GM12878 (cell line): ENCODE measurements at regions not wholly inside any gene's neighbourhood (a gene's known extent, or its start where the extent isn't known, plus 50 kb on each side); places are given as distances from the start of the nearest gene placed in this dataset.

Experiments used
- ATAC-seq: fragments of 200-7000 bp; cut with Tn5 transposase; 3 replicates; pipeline ENCODE4 v1.9.1; 2020; ENCODE audit warnings: mild to moderate bottlenecking, moderate library complexity
- BruUV-seq: library from RNA; stranded (reverse); fragments of 400-500 nt; replicated peaks from 2 replicates; lab custom pipeline; 2021; lab: Mats Ljungman, UMichigan
- CTCF ChIA-PET: fragments of 300-600 bp; sonication (Branson Sonifier 250); formaldehyde crosslinking; extraction: SDS; loops from one replicate; lab custom pipeline; 2021; ENCODE audit warnings: inconsistent platforms; lab: Yijun Ruan, JAX
- POLR2A ChIA-PET: fragments of 350-600 bp; formaldehyde crosslinking; extraction: SDS; loops from one replicate; lab custom pipeline; 2021; ENCODE audit warnings: inconsistent platforms; lab: Charles Lee
- RAD21 ChIA-PET: fragments of 300-600 bp; sonication (Branson Sonifier 250); formaldehyde crosslinking; loops from one replicate; lab custom pipeline; 2023; ENCODE audit warnings: antibody characterized with exemption; ENCODE audit not compliant: unreplicated experiment; lab: Charles Lee
- SMC1A ChIA-PET: fragments of 300-600 bp; sonication (Branson Sonifier 250); formaldehyde crosslinking; loops from one replicate; lab custom pipeline; 2023; ENCODE audit not compliant: unreplicated experiment, uncharacterized antibody; lab: Charles Lee
- DNase-seq: peaks from one replicate; pipeline ENCODE4 v3.0.0-alpha.2; 2011; ENCODE audit warnings: low read depth, low spot score
- FAIRE-seq: peaks from 3 replicates; lab custom pipeline; 2011; peaks lifted over from hg19 to GRCh38; lab: Jason Lieb, UNC
- H2AFZ ChIP-seq: 2 replicates; pipeline ENCODE4 v1.6.0; 2011; ENCODE audit warnings: low read depth, low read length, control low read depth; ENCODE audit not compliant: control insufficient read depth
- H3K27ac ChIP-seq: 2 replicates; pipeline ENCODE4 v1.5.1; 2011; ENCODE audit warnings: control low read depth; ENCODE audit not compliant: control insufficient read depth, insufficient read depth
- H3K27me3 ChIP-seq, 2 experiments: replicated peaks in 1 of 2; 2 replicates each; pipeline versions ENCODE4 v1.6.0 to v1.6.1; 2011; ENCODE audit warnings: low read length in 1 of 2; ENCODE audit not compliant: control insufficient read depth in 2 of 2, insufficient read depth in 2 of 2
- H3K36me3 ChIP-seq, 2 experiments: 2 replicates each; pipeline ENCODE4 v1.5.1; 2011; ENCODE audit warnings: low read length in 1 of 2; ENCODE audit not compliant: control insufficient read depth in 2 of 2, insufficient read depth in 2 of 2
- H3K4me1 ChIP-seq: 2 replicates; pipeline ENCODE4 v1.6.1; 2011; ENCODE audit warnings: mild to moderate bottlenecking, low read length, moderate library complexity, mixed read lengths; ENCODE audit not compliant: control insufficient read depth, insufficient read depth
- H3K4me2 ChIP-seq: 2 replicates; pipeline ENCODE4 v1.6.0; 2011; ENCODE audit warnings: control low read depth; ENCODE audit not compliant: control insufficient read depth, insufficient read depth
- H3K4me3 ChIP-seq: fragments of 200-600 bp; sonication (generic); 2 replicates; pipeline ENCODE4 v1.5.1; 2016
- H3K79me2 ChIP-seq: 2 replicates; pipeline ENCODE4 v1.6.0; 2011; ENCODE audit warnings: low read length; ENCODE audit not compliant: control insufficient read depth, insufficient read depth
- H3K9ac ChIP-seq: 2 replicates; pipeline ENCODE4 v1.8.0; 2011; ENCODE audit warnings: low read length, control low read depth, mixed read lengths; ENCODE audit not compliant: control insufficient read depth, insufficient read depth
- H3K9me3 ChIP-seq: replicated peaks from 3 replicates; pipeline ENCODE4 v1.5.1; 2011; ENCODE audit warnings: mild to moderate bottlenecking, low read length; ENCODE audit not compliant: control insufficient read depth, insufficient read depth
- H4K20me1 ChIP-seq: 2 replicates; pipeline ENCODE4 v1.6.0; 2011; ENCODE audit not compliant: control insufficient read depth, insufficient read depth
- BACH1 ChIP-seq: fragments of 450-650 bp; IDR thresholded peaks from 2 replicates; pipeline ENCODE4 v1.6.1; 2017; ENCODE audit warnings: mild to moderate bottlenecking, borderline replicate concordance
- HDAC6 ChIP-seq: fragments of 200-600 bp; sonication (generic); IDR thresholded peaks from one replicate; pipeline ENCODE4 v1.8.0; 2017; ENCODE audit warnings: antibody characterized with exemption; ENCODE audit not compliant: unreplicated experiment
- HDGF ChIP-seq: fragments of 450-650 bp; IDR thresholded peaks from 2 replicates; pipeline ENCODE4 v1.6.1; 2016; ENCODE audit warnings: antibody characterized with exemption
- MXI1 ChIP-seq: fragments of 150-350 bp; IDR thresholded peaks from 2 replicates; pipeline ENCODE4 v1.6.1; 2011; ENCODE audit warnings: low read depth, mild to moderate bottlenecking, inconsistent platforms, low read length, improper control_type of control experiment
- RB1 ChIP-seq: fragments of 450-650 bp; formaldehyde crosslinking; IDR thresholded peaks from 2 replicates; pipeline ENCODE4 v1.6.1; 2017; ENCODE audit warnings: mild to moderate bottlenecking, borderline replicate concordance
- SMAD1 ChIP-seq: fragments of 450-650 bp; IDR thresholded peaks from 2 replicates; pipeline ENCODE4 v1.6.1; 2018; ENCODE audit warnings: mild to moderate bottlenecking, low read depth; ENCODE audit not compliant: partially characterized antibody
- ZNF274 ChIP-seq: IDR thresholded peaks from one replicate; pipeline ENCODE4 v1.8.0; 2011; ENCODE audit not compliant: insufficient read length, insufficient read depth
- WGBS: methylation state at CpG from one replicate; pipeline ENCODE4 v1.1.6; 2016; ENCODE audit warnings: low lambda C conversion rate; ENCODE audit not compliant: insufficient replicate concordance, insufficient coverage; ENCODE audit errors: missing lambda C conversion rate; 5-methylcytosine and 5-hydroxymethylcytosine counted together
- in situ Hi-C: fragments of 300-500 bp; cut with MboI; formaldehyde crosslinking; loops from 9 replicates; pipeline ENCODE4 v1.14.3; 2018; ENCODE audit warnings: mixed read lengths
- intact Hi-C: fragments of 100-400 bp; cut with micrococcal nuclease; formaldehyde crosslinking; loops from one replicate; pipeline ENCODE4 v1.14.2; 2022; ENCODE audit not compliant: unreplicated experiment
- TF ChIP-seq, protein P1 (sequence below): IDR thresholded peaks from 2 replicates; pipeline ENCODE4 v1.6.1; 2012; ENCODE audit warnings: low read length, inconsistent platforms
- TF ChIP-seq, protein P2 (sequence below): fragments of 450-650 bp; IDR thresholded peaks from 2 replicates; pipeline ENCODE4 v1.6.1; 2017; ENCODE audit warnings: antibody characterized with exemption, mild to moderate bottlenecking, moderate library complexity
- TF ChIP-seq, protein P3 (sequence below): IDR thresholded peaks from 2 replicates; pipeline ENCODE4 v1.6.1; 2012; ENCODE audit warnings: low read depth, low read length, improper control_type of control experiment
- TF ChIP-seq, protein P4 (sequence below): fragments of 450-650 bp; formaldehyde crosslinking; IDR thresholded peaks from 2 replicates; pipeline ENCODE4 v1.4.0; 2020; ENCODE audit warnings: mild to moderate bottlenecking, moderate library complexity

DNA sequence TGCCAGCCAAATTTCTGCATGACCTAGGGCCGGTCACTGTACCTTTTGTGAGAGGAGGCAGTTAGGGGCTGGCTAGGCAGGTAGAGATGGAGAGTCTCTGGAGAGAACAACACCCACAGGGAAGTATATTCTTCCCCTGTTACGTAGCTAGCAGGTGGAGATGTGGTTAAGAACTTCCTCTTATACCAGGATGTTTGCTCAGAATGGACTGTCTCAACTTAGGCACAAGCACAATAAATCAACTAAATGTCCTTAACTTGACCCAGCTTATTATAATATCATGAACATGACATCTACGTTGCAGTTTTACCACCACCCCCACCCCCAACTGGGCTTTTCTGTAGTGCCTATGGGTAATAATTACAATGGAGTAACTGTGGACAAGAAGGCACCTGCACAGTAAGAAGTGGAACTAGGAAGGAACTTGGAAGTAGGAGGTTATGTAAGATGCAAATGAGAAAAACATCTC, 60.7 kb upstream of the MPEG1 start:
- in situ Hi-C loops: no loop called here
- no peak overlapping the region for H3K4me3 ChIP-seq
- CTCF ChIA-PET: interaction anchor here (0.9 to 3.1 kb wide), 14 partner anchors 8 to 125 kb away, joined by 3 to 24 read pairs (median 6); partner anchors contain the start of genes DTX4 and MPEG1
- BruUV-seq: no TSS peak
- peaks cover 35% of the 10 kb centered on the region for H3K4me1 ChIP-seq
- FAIRE-seq (no peak), DNase-seq (peak; percentile 79), ATAC-seq (peak; percentile 93)
- WGBS: 8% methylated on average over 3 of the region's 3 CpGs
- RAD21 ChIA-PET: interaction anchor here (0.7 to 2.8 kb wide), 12 partner anchors 9 to 115 kb away, joined by 3 to 17 read pairs (median 4); partner anchors contain the start of genes DTX4 and MPEG1
- H4K20me1 ChIP-seq: no peaks in the 10 kb centered on the region
- peak overlapping the region; percentile 79 for H3K4me2 ChIP-seq
- H3K27me3 ChIP-seq: no peaks in the 10 kb centered on the region
- SMC1A ChIA-PET: interaction anchor here (0.6 to 2.8 kb wide), 19 partner anchors 8 to 1611 kb away, joined by 3 to 12 read pairs (median 4); partner anchors contain the start of gene MPEG1
- H3K27ac ChIP-seq: peak overlapping the region; percentile 77
- peaks cover 2% of the 10 kb centered on the region; the same call in 2 of the 3 replicates for H3K9me3 ChIP-seq
- H3K36me3 ChIP-seq: no peaks in the 10 kb centered on the region
- POLR2A ChIA-PET: interaction anchor here (0.6 to 1.1 kb wide), 3 partner anchors 18 to 61 kb away, joined by 3 to 4 read pairs (median 3); partner anchors contain the start of gene MPEG1
- intact Hi-C loops: loop anchor here (1.0 to 5.0 kb wide), 2 partner anchors 57 to 696 kb away; partner anchors contain the start of genes LPXN and ZFP91
- peak overlapping the region; percentile 48; the same call in 1 of the 2 replicates for H3K9ac ChIP-seq
- no peaks in the 10 kb centered on the region for H3K79me2 ChIP-seq
- H2AFZ ChIP-seq: peak overlapping the region; percentile 42; the same call in 1 of the 2 replicates
- TF ChIP-seq HDGF (no peak), MXI1 (no peak), BACH1 (no peak), HDAC6 (no peak), SMAD1 (no peak), RB1 (no peak), ZNF274 (no peak)
- TF ChIP-seq, protein P1, sequence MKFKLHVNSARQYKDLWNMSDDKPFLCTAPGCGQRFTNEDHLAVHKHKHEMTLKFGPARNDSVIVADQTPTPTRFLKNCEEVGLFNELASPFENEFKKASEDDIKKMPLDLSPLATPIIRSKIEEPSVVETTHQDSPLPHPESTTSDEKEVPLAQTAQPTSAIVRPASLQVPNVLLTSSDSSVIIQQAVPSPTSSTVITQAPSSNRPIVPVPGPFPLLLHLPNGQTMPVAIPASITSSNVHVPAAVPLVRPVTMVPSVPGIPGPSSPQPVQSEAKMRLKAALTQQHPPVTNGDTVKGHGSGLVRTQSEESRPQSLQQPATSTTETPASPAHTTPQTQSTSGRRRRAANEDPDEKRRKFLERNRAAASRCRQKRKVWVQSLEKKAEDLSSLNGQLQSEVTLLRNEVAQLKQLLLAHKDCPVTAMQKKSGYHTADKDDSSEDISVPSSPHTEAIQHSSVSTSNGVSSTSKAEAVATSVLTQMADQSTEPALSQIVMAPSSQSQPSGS: peak; percentile 87
- TF ChIP-seq, protein P2, sequence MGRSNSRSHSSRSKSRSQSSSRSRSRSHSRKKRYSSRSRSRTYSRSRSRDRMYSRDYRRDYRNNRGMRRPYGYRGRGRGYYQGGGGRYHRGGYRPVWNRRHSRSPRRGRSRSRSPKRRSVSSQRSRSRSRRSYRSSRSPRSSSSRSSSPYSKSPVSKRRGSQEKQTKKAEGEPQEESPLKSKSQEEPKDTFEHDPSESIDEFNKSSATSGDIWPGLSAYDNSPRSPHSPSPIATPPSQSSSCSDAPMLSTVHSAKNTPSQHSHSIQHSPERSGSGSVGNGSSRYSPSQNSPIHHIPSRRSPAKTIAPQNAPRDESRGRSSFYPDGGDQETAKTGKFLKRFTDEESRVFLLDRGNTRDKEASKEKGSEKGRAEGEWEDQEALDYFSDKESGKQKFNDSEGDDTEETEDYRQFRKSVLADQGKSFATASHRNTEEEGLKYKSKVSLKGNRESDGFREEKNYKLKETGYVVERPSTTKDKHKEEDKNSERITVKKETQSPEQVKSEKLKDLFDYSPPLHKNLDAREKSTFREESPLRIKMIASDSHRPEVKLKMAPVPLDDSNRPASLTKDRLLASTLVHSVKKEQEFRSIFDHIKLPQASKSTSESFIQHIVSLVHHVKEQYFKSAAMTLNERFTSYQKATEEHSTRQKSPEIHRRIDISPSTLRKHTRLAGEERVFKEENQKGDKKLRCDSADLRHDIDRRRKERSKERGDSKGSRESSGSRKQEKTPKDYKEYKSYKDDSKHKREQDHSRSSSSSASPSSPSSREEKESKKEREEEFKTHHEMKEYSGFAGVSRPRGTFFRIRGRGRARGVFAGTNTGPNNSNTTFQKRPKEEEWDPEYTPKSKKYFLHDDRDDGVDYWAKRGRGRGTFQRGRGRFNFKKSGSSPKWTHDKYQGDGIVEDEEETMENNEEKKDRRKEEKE: no peak
- TF ChIP-seq, protein P3, sequence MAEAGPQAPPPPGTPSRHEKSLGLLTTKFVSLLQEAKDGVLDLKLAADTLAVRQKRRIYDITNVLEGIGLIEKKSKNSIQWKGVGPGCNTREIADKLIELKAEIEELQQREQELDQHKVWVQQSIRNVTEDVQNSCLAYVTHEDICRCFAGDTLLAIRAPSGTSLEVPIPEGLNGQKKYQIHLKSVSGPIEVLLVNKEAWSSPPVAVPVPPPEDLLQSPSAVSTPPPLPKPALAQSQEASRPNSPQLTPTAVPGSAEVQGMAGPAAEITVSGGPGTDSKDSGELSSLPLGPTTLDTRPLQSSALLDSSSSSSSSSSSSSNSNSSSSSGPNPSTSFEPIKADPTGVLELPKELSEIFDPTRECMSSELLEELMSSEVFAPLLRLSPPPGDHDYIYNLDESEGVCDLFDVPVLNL: no peak
- TF ChIP-seq, protein P4, sequence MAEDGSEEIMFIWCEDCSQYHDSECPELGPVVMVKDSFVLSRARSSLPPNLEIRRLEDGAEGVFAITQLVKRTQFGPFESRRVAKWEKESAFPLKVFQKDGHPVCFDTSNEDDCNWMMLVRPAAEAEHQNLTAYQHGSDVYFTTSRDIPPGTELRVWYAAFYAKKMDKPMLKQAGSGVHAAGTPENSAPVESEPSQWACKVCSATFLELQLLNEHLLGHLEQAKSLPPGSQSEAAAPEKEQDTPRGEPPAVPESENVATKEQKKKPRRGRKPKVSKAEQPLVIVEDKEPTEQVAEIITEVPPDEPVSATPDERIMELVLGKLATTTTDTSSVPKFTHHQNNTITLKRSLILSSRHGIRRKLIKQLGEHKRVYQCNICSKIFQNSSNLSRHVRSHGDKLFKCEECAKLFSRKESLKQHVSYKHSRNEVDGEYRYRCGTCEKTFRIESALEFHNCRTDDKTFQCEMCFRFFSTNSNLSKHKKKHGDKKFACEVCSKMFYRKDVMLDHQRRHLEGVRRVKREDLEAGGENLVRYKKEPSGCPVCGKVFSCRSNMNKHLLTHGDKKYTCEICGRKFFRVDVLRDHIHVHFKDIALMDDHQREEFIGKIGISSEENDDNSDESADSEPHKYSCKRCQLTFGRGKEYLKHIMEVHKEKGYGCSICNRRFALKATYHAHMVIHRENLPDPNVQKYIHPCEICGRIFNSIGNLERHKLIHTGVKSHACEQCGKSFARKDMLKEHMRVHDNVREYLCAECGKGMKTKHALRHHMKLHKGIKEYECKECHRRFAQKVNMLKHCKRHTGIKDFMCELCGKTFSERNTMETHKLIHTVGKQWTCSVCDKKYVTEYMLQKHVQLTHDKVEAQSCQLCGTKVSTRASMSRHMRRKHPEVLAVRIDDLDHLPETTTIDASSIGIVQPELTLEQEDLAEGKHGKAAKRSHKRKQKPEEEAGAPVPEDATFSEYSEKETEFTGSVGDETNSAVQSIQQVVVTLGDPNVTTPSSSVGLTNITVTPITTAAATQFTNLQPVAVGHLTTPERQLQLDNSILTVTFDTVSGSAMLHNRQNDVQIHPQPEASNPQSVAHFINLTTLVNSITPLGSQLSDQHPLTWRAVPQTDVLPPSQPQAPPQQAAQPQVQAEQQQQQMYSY: peak; percentile 98
